A673 (cell line): ENCODE measurements at regions not wholly inside any gene's neighbourhood (a gene's known extent, or its start where the extent isn't known, plus 50 kb on each side); places are given as distances from the start of the nearest gene placed in this dataset.

Source experiments
- EZH2 ChIP-seq: fragments of 200-600 bp; sonication (generic); IDR thresholded peaks from 2 replicates; pipeline ENCODE4 v1.6.1; 2017; ENCODE audit warnings: borderline replicate concordance, low read depth, mild to moderate bottlenecking, mixed read lengths, antibody characterized with exemption, low read length; ENCODE audit not compliant: poor library complexity, severe bottlenecking
- TF ChIP-seq, protein P1 (sequence below): fragments of 300-800, 200-600 bp; sonication (generic); conservative IDR thresholded peaks from 2 replicates; pipeline ENCODE4 v1.5.1; 2017; ENCODE audit warnings: low read depth, mild to moderate bottlenecking, antibody characterized with exemption, low read length, moderate library complexity, mixed read lengths

DNA sequence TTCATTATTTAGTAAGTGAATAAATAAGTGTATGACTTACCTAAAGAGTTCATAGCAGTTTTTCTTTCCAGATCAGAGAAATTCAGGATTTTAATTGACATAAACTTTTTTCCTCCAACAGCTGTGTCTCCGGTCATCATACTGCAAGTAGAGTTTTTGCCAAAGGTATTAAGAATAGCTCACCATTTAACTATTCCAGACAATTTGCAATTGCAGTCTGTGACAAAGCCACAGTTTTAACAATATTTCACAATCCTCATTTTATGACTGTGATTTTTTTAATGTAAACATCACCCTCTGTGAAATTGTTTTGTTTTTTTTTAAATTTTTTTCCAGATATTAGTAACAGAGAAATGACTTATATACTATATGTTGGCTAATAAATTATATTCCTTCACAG is 199.1 kb downstream of the TRIB2 start:
- TF ChIP-seq, protein P1, sequence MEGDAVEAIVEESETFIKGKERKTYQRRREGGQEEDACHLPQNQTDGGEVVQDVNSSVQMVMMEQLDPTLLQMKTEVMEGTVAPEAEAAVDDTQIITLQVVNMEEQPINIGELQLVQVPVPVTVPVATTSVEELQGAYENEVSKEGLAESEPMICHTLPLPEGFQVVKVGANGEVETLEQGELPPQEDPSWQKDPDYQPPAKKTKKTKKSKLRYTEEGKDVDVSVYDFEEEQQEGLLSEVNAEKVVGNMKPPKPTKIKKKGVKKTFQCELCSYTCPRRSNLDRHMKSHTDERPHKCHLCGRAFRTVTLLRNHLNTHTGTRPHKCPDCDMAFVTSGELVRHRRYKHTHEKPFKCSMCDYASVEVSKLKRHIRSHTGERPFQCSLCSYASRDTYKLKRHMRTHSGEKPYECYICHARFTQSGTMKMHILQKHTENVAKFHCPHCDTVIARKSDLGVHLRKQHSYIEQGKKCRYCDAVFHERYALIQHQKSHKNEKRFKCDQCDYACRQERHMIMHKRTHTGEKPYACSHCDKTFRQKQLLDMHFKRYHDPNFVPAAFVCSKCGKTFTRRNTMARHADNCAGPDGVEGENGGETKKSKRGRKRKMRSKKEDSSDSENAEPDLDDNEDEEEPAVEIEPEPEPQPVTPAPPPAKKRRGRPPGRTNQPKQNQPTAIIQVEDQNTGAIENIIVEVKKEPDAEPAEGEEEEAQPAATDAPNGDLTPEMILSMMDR: no peak
- TF ChIP-seq EZH2: no peak
